Lower lobe of right lung (tissue), 2 donors: ENCODE measurements at regions not wholly inside any gene's neighbourhood (a gene's known extent, or its start where the extent isn't known, plus 50 kb on each side); places are given as distances from the start of the nearest gene placed in this dataset.

Experiments used
- ATAC-seq, 2 donors: fragments of 200-7000 bp; cut with Tn5 transposase; one replicate each; pipeline ENCODE4 v1.9.1; 2020 to 2022; ENCODE audit warnings: mild to moderate bottlenecking in 2 of 2, moderate library complexity in 2 of 2
- DNase-seq: peaks from one replicate; pipeline ENCODE4 v3.0.0-alpha.2; 2020
- H3K27ac ChIP-seq: fragments of 200-600 bp; one replicate; pipeline ENCODE4 v1.8.0; 2022
- H3K27me3 ChIP-seq: fragments of 200-600 bp; one replicate; pipeline ENCODE4 v1.8.0; 2022; ENCODE audit warnings: low read depth
- H3K36me3 ChIP-seq: fragments of 200-600 bp; one replicate; pipeline ENCODE4 v1.8.0; 2022; ENCODE audit warnings: mild to moderate bottlenecking
- H3K4me1 ChIP-seq: fragments of 200-600 bp; one replicate; pipeline ENCODE4 v1.8.0; 2022
- H3K4me3 ChIP-seq: fragments of 200-600 bp; one replicate; pipeline ENCODE4 v1.8.0; 2022; ENCODE audit warnings: mild to moderate bottlenecking
- H3K9me3 ChIP-seq: fragments of 200-600 bp; one replicate; pipeline ENCODE4 v1.8.0; 2022
- intact Hi-C: fragments of 100-400 bp; cut with DNase I; formaldehyde crosslinking; loops from one replicate; pipeline ENCODE4 v1.11.0; 2022
- TF ChIP-seq, protein P1 (sequence below): fragments of 200-600 bp; IDR thresholded peaks from one replicate; pipeline ENCODE4 v1.8.0; 2022; ENCODE audit warnings: antibody characterized with exemption, mild to moderate bottlenecking
- donor health status: DM: no; HTN: yes; CAD: no; lungs with severe emphysema.

DNA sequence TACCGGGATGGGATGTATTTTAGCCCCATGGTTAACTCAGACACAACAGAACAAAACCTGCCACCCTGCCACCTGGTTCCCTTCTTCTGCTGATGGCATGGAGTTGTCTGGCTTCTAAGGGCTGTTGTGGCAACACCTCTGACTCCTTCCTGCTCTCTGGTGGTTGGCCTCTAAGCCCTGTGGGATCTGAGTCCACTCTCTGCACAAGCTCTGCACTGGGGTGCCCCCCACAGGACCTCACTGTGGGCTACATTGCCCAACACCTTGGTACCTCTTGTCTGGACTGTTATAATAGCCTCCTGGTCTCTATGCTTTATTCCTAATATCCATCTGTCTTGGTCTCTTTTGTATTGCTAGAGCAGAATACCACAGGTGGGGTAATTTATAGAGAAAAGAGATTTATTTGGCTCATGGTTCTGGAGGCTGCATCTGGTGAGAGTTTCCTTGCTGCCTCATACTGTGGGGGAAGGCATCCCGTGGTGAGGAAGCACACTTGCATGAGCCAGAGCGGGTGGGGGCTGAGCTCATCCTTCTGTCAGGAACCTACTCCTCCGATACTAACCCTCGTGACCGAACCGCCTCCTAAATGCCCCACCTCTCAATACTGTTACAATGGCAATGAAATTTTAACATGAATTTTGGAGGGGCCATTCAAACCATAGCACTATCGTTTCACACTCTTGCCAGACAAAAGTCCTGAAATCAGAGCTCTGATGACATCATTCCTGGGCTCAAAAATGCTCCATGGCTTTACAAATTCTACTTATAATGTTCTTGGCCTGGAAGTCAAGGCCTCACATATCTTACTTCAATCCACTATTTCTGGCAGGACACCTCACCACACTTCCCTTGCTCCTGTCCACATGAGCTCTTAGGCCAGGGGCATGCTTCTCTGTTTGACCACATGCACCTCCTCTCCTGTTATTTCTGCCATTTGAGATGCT, 127.2 kb downstream of the PAX1 start:
- ATAC-seq (no peak), DNase-seq (no peak)
- TF ChIP-seq, protein P1, sequence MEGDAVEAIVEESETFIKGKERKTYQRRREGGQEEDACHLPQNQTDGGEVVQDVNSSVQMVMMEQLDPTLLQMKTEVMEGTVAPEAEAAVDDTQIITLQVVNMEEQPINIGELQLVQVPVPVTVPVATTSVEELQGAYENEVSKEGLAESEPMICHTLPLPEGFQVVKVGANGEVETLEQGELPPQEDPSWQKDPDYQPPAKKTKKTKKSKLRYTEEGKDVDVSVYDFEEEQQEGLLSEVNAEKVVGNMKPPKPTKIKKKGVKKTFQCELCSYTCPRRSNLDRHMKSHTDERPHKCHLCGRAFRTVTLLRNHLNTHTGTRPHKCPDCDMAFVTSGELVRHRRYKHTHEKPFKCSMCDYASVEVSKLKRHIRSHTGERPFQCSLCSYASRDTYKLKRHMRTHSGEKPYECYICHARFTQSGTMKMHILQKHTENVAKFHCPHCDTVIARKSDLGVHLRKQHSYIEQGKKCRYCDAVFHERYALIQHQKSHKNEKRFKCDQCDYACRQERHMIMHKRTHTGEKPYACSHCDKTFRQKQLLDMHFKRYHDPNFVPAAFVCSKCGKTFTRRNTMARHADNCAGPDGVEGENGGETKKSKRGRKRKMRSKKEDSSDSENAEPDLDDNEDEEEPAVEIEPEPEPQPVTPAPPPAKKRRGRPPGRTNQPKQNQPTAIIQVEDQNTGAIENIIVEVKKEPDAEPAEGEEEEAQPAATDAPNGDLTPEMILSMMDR: no peak
- Histone ChIP-seq H3K4me1 (no peaks in the 10 kb centered on the region), H3K36me3 (no peaks in the 10 kb centered on the region), H3K27me3 (no peaks in the 10 kb centered on the region), H3K4me3 (no peak overlapping the region), H3K27ac (no peak overlapping the region), H3K9me3 (no peaks in the 10 kb centered on the region)
- intact Hi-C loops: no loop called here

- Histone ChIP-seq H3K27ac (no peak overlapping the region), H3K27me3 (no peaks in the 10 kb centered on the region), H3K36me3 (no peaks in the 10 kb centered on the region), H3K9me3 (no peaks in the 10 kb centered on the region), H3K4me1 (no peaks in the 10 kb centered on the region), H3K4me3 (no peak overlapping the region)
- DNase-seq (no peak), ATAC-seq (no peak)
- TF ChIP-seq, protein P1: no peak
- intact Hi-C loops: no loop called here
Observed at GRCh38 chr20:21826976-21827375, 121.5 kb downstream of the PAX1 start.

GRCh38 chr20:21821358-21821757, 115.9 kb downstream of the PAX1 start:
- TF ChIP-seq, protein P1: no peak
- Histone ChIP-seq H3K4me3 (no peak overlapping the region), H3K9me3 (no peaks in the 10 kb centered on the region), H3K27me3 (no peaks in the 10 kb centered on the region), H3K4me1 (no peaks in the 10 kb centered on the region), H3K36me3 (no peaks in the 10 kb centered on the region), H3K27ac (no peak overlapping the region)
- intact Hi-C loops: no loop called here
- DNase-seq (no peak), ATAC-seq (no peak)

- Histone ChIP-seq H3K4me1 (no peaks in the 10 kb centered on the region), H3K9me3 (no peaks in the 10 kb centered on the region), H3K27ac (no peak overlapping the region), H3K36me3 (no peaks in the 10 kb centered on the region), H3K27me3 (no peaks in the 10 kb centered on the region), H3K4me3 (no peak overlapping the region)
- no peak for ATAC-seq
- DNase-seq: no peak
- intact Hi-C loops: no loop called here
- TF ChIP-seq, protein P1: no peak
Observed at GRCh38 chr20:21820688-21821087, 115.2 kb downstream of the PAX1 start.

GRCh38 chr20:21820045-21820444, 114.6 kb downstream of the PAX1 start:
- intact Hi-C loops: no loop called here
- ATAC-seq (no peak), DNase-seq (no peak)
- H3K36me3 ChIP-seq: no peaks in the 10 kb centered on the region
- no peaks in the 10 kb centered on the region for H3K9me3 ChIP-seq
- no peak overlapping the region for H3K27ac ChIP-seq
- H3K27me3 ChIP-seq: no peaks in the 10 kb centered on the region
- H3K4me3 ChIP-seq: no peak overlapping the region
- H3K4me1 ChIP-seq: no peaks in the 10 kb centered on the region
- TF ChIP-seq, protein P1: no peak
